HCT116 (cell line): ENCODE measurements at regions not wholly inside any gene's neighbourhood (a gene's known extent, or its start where the extent isn't known, plus 50 kb on each side); places are given as distances from the start of the nearest gene placed in this dataset.

ENCODE experiments used
- CBX3 ChIP-seq: IDR thresholded peaks from 2 replicates; pipeline ENCODE4 v1.6.1; 2012; ENCODE audit warnings: low read depth
- CTCF ChIP-seq, 3 experiments: fragments of 200-600 bp in 1 of 3; sonication (generic) in 1 of 3; IDR thresholded peaks in 2 of 3; conservative IDR thresholded peaks in 1 of 3; 2 replicates each; pipeline ENCODE4 v1.5.1; 2012 to 2017; ENCODE audit warnings: low read depth in 2 of 3, low read length in 2 of 3, antibody characterized with exemption in 1 of 3, borderline replicate concordance in 1 of 3, control low read depth in 1 of 3, mild to moderate bottlenecking in 1 of 3, mixed read lengths in 1 of 3, mixed run types in 1 of 3, moderate library complexity in 1 of 3; ENCODE audit not compliant: insufficient read depth in 1 of 3
- EZH2 ChIP-seq: fragments of 200-600 bp; sonication (generic); IDR thresholded peaks from 2 replicates; pipeline ENCODE4 v1.6.1; 2017; ENCODE audit warnings: antibody characterized with exemption, mixed run types
- FOSL1 ChIP-seq: IDR thresholded peaks from 2 replicates; pipeline ENCODE4 v1.6.1; 2012; ENCODE audit warnings: low read depth
- JUND ChIP-seq: IDR thresholded peaks from 2 replicates; pipeline ENCODE4 v1.6.1; 2012
- POLR2A ChIP-seq: IDR thresholded peaks from 2 replicates; pipeline ENCODE4 v1.7.0; 2011; ENCODE audit warnings: borderline replicate concordance; ENCODE audit not compliant: insufficient read depth, insufficient read length; ENCODE audit errors: extremely low read depth
- POLR2AphosphoS5 ChIP-seq: IDR thresholded peaks from 2 replicates; pipeline ENCODE4 v1.6.1; 2011; ENCODE audit warnings: mild to moderate bottlenecking, low read depth, low read length, moderate library complexity
- SIN3A ChIP-seq: IDR thresholded peaks from 2 replicates; pipeline ENCODE4 v1.6.1; 2012; ENCODE audit warnings: low read depth
- YY1 ChIP-seq: IDR thresholded peaks from 2 replicates; pipeline ENCODE4 v1.6.1; 2011; ENCODE audit warnings: low read length, low read depth, moderate library complexity, mild to moderate bottlenecking; ENCODE audit not compliant: insufficient replicate concordance; ENCODE audit errors: extremely low read depth
- TF ChIP-seq, protein P1 (sequence below): IDR thresholded peaks from 2 replicates; pipeline ENCODE4 v1.6.1; 2012; ENCODE audit warnings: low read depth
- TF ChIP-seq, protein P2 (sequence below): IDR thresholded peaks from 2 replicates; pipeline ENCODE4 v1.6.1; 2011; ENCODE audit warnings: mild to moderate bottlenecking, low read length, moderate library complexity; ENCODE audit not compliant: insufficient replicate concordance; ENCODE audit errors: extremely low read depth

- TF ChIP-seq POLR2AphosphoS5 (no peak), CTCF (IDR thresholded peaks at IDR 0.05 in 2 of 3, conservative IDR thresholded peaks at IDR 0.05 in 1 of 3; ENCODE audit: borderline replicate concordance in 1 of 3, insufficient read depth in 1 of 3, low read depth in 2 of 3, low read length in 2 of 3) (no peak), JUND (no peak), FOSL1 (no peak), SIN3A (no peak), YY1 (no peak), POLR2A (no peak), CBX3 (no peak), EZH2 (no peak)
- TF ChIP-seq, protein P1, sequence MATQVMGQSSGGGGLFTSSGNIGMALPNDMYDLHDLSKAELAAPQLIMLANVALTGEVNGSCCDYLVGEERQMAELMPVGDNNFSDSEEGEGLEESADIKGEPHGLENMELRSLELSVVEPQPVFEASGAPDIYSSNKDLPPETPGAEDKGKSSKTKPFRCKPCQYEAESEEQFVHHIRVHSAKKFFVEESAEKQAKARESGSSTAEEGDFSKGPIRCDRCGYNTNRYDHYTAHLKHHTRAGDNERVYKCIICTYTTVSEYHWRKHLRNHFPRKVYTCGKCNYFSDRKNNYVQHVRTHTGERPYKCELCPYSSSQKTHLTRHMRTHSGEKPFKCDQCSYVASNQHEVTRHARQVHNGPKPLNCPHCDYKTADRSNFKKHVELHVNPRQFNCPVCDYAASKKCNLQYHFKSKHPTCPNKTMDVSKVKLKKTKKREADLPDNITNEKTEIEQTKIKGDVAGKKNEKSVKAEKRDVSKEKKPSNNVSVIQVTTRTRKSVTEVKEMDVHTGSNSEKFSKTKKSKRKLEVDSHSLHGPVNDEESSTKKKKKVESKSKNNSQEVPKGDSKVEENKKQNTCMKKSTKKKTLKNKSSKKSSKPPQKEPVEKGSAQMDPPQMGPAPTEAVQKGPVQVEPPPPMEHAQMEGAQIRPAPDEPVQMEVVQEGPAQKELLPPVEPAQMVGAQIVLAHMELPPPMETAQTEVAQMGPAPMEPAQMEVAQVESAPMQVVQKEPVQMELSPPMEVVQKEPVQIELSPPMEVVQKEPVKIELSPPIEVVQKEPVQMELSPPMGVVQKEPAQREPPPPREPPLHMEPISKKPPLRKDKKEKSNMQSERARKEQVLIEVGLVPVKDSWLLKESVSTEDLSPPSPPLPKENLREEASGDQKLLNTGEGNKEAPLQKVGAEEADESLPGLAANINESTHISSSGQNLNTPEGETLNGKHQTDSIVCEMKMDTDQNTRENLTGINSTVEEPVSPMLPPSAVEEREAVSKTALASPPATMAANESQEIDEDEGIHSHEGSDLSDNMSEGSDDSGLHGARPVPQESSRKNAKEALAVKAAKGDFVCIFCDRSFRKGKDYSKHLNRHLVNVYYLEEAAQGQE, result no peak
- TF ChIP-seq, protein P2, sequence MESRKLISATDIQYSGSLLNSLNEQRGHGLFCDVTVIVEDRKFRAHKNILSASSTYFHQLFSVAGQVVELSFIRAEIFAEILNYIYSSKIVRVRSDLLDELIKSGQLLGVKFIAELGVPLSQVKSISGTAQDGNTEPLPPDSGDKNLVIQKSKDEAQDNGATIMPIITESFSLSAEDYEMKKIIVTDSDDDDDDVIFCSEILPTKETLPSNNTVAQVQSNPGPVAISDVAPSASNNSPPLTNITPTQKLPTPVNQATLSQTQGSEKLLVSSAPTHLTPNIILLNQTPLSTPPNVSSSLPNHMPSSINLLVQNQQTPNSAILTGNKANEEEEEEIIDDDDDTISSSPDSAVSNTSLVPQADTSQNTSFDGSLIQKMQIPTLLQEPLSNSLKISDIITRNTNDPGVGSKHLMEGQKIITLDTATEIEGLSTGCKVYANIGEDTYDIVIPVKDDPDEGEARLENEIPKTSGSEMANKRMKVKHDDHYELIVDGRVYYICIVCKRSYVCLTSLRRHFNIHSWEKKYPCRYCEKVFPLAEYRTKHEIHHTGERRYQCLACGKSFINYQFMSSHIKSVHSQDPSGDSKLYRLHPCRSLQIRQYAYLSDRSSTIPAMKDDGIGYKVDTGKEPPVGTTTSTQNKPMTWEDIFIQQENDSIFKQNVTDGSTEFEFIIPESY, result no peak
Measured at GRCh38 chr2:35963824-35964223, 391.8 kb upstream of the CRIM1 start.
